ENCODE measurements at regions not wholly inside any gene's neighbourhood (a gene's known extent, or its start where the extent isn't known, plus 50 kb on each side); places are given as distances from the start of the nearest gene placed in this dataset.

GRCh38 chr3:173342679-173343078, 54.9 kb upstream of the NLGN1 start:
- no peak overlapping the region for H3K27ac ChIP-seq
- no peaks in the 10 kb centered on the region for H3K27me3 ChIP-seq
- DNase-seq (ENCODE audit: low spot score): no peak
- no peak overlapping the region for H3K4me3 ChIP-seq
- no peaks in the 10 kb centered on the region for H3K4me1 ChIP-seq
- H3K36me3 ChIP-seq: no peaks in the 10 kb centered on the region
- no peaks in the 10 kb centered on the region for H3K9me3 ChIP-seq
- no peak for TF ChIP-seq CTCF (IDR thresholded peaks at IDR 0.05)

DNA sequence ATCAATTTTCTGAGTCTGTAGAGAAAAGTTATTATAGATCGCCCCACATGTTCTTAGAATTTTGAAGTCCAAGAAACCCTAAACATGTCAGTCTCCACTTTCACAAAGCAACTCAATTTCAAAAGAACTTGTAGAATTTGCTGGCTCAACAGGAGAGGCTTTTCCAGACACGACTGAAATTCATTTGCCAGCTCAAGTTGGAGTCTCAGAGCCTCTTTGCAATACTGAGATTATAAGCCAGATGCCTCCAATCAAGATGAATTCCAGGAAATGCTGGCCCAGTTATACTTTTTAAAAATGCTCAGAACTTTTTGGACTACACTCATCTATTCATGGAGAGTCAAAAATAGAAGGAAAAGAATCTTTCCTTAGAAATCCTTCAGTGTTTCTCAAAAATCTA, 56.9 kb upstream of the NLGN1 start:
- TF ChIP-seq CTCF (IDR thresholded peaks at IDR 0.05): no peak
- Histone ChIP-seq H3K27me3 (no peaks in the 10 kb centered on the region), H3K4me1 (no peaks in the 10 kb centered on the region), H3K9me3 (no peaks in the 10 kb centered on the region), H3K27ac (no peak overlapping the region), H3K36me3 (no peaks in the 10 kb centered on the region), H3K4me3 (no peak overlapping the region)
- DNase-seq (ENCODE audit: low spot score): no peak

- no peak overlapping the region for H3K4me3 ChIP-seq
- H3K27me3 ChIP-seq: no peaks in the 10 kb centered on the region
- no peak overlapping the region for H3K27ac ChIP-seq
- no peak for TF ChIP-seq CTCF (IDR thresholded peaks at IDR 0.05)
- H3K9me3 ChIP-seq: no peaks in the 10 kb centered on the region
- no peaks in the 10 kb centered on the region for H3K36me3 ChIP-seq
- H3K4me1 ChIP-seq: no peaks in the 10 kb centered on the region
- no peak for DNase-seq (ENCODE audit: low spot score)
Measured at GRCh38 chr3:173336261-173336660, 61.3 kb upstream of the NLGN1 start.

DNA sequence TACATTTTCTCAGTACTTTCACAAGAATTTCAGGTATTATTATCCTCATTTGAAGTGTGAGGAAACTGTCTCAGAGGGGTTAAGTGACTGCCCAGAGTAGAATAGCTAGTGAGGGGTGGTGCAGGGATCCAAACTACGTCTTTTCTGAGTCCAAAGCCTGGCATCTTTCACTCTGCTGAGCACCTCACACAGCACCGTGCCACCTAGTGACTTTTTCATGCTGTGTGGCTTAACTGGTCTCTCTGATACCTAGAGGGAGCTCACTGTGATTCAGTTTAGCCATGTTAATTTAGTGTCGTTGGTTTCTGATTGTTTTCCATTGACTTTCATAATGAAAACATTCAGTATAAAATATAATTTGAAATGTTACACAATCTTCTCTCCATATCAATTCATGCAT, 91.4 kb upstream of the NLGN1 start:
- H3K4me1 ChIP-seq: no peaks in the 10 kb centered on the region
- no peaks in the 10 kb centered on the region for H3K9me3 ChIP-seq
- DNase-seq (ENCODE audit: low spot score): no peak
- H3K4me3 ChIP-seq: no peak overlapping the region
- no peaks in the 10 kb centered on the region for H3K27me3 ChIP-seq
- no peak overlapping the region for H3K27ac ChIP-seq
- TF ChIP-seq CTCF (IDR thresholded peaks at IDR 0.05): no peak
- no peaks in the 10 kb centered on the region for H3K36me3 ChIP-seq

- no peak for TF ChIP-seq CTCF (IDR thresholded peaks at IDR 0.05)
- no peaks in the 10 kb centered on the region for H3K9me3 ChIP-seq
- no peaks in the 10 kb centered on the region for H3K27me3 ChIP-seq
- no peaks in the 10 kb centered on the region for H3K4me1 ChIP-seq
- no peak overlapping the region for H3K27ac ChIP-seq
- no peak overlapping the region for H3K4me3 ChIP-seq
- DNase-seq (ENCODE audit: low spot score): no peak
- H3K36me3 ChIP-seq: no peaks in the 10 kb centered on the region
Measured at GRCh38 chr3:173304182-173304800, 93.3 kb upstream of the NLGN1 start.

DNA sequence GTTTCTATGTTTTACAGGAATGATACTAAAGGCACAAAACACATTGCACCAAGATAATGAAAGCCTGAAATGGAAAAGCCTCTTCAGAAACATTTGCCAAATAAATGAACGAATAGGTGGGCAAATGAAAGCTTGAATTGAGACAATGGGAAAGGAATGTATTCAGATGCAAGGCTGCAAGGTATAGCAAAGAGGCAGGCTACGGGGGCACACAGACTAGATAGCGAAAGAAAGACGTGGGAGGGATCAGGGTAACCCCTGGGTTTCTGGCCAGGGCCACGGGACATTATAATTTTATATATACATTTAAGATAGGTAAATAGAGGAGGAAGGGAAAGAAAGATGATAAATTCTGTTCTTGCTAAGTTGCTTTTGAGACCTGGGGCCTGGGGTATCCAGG, 95.9 kb upstream of the NLGN1 start:
- H3K4me3 ChIP-seq: no peak overlapping the region
- no peak for TF ChIP-seq CTCF (IDR thresholded peaks at IDR 0.05)
- no peaks in the 10 kb centered on the region for H3K36me3 ChIP-seq
- no peaks in the 10 kb centered on the region for H3K4me1 ChIP-seq
- no peaks in the 10 kb centered on the region for H3K27me3 ChIP-seq
- DNase-seq (ENCODE audit: low spot score): no peak
- no peaks in the 10 kb centered on the region for H3K9me3 ChIP-seq
- no peak overlapping the region for H3K27ac ChIP-seq

All from right atrium auricular region (tissue), 2 donors.